ENCODE measurements at regions not wholly inside any gene's neighbourhood (a gene's known extent, or its start where the extent isn't known, plus 50 kb on each side); places are given as distances from the start of the nearest gene placed in this dataset.

DNA sequence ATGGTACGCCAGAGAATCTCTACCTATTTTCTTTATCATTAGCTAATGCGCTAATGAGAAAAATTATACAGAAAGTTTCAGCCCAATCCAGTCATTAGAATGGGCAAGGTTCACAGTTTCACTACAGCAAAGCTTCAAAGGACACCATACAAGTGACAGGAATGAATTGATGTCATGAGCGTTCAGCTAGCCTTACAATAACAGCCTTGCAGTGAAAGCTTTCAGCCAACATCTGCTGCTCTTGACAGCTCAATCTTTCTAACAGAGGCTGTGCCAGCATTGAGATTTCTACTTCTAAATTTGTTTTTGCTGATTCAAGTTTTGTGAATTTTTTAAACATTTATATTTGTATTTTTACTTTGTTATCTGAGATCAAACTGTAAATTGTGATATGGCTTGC is 302.4 kb upstream of the FAM174A start:
- H3K4ac ChIP-seq (ENCODE audit: low read depth, low read length) = no peak overlapping the region
- H3K18ac ChIP-seq (ENCODE audit: low read length) = no peak overlapping the region
- H4K91ac ChIP-seq (ENCODE audit: low read depth, low read length) = no peak overlapping the region
- no peaks in the 10 kb centered on the region for H3K79me2 ChIP-seq (ENCODE audit: control insufficient read depth, insufficient read depth, low read length, poor library complexity)
- no peak overlapping the region for H3K27ac ChIP-seq (ENCODE audit: low read depth, low read length)
- H3K4me2 ChIP-seq (ENCODE audit: low read length) = no peak overlapping the region
- no peak overlapping the region for H3K23ac ChIP-seq (ENCODE audit: low read length)
- WGBS (ENCODE audit: extremely low coverage, insufficient coverage, insufficient read length) = no CpG with 5 or more reads among the region's 3 CpGs
- no peaks in the 10 kb centered on the region for H3K79me1 ChIP-seq (ENCODE audit: low read length)
- no peaks in the 10 kb centered on the region for H3K27me3 ChIP-seq (ENCODE audit: insufficient read depth, low read length)
- H3K9me3 ChIP-seq (ENCODE audit: insufficient read depth, low read depth, low read length) = peaks cover under 1% of the 10 kb centered on the region
- no peaks in the 10 kb centered on the region for H3K4me1 ChIP-seq (ENCODE audit: control insufficient read depth in 1 of 2, insufficient read depth in 2 of 2, low read length in 2 of 2)
- no peak overlapping the region for H2AK5ac ChIP-seq (ENCODE audit: low read length)
- H2AFZ ChIP-seq (ENCODE audit: insufficient read depth, low read length, poor library complexity) = no peak overlapping the region
- H2BK5ac ChIP-seq (ENCODE audit: low read depth, low read length, poor library complexity) = no peak overlapping the region
- no peak overlapping the region for H3K9ac ChIP-seq (ENCODE audit: low read length)
- H3K14ac ChIP-seq (ENCODE audit: low read length) = no peak overlapping the region
- no peak overlapping the region for H3K4me3 ChIP-seq (ENCODE audit: low read depth, low read length)
- no peak overlapping the region for H2BK12ac ChIP-seq (ENCODE audit: low read length)
- H3K36me3 ChIP-seq (ENCODE audit: control insufficient read depth in 1 of 2, insufficient read depth in 2 of 2, low read length in 2 of 2) = no peaks in the 10 kb centered on the region
- DNase-seq = no peak
- H4K12ac ChIP-seq (ENCODE audit: low read depth, low read length) = no peak overlapping the region
- no peak overlapping the region for H2BK120ac ChIP-seq (ENCODE audit: insufficient read depth, low read length, poor library complexity)
- H4K8ac ChIP-seq (ENCODE audit: low read depth, low read length) = no peak overlapping the region

DNA sequence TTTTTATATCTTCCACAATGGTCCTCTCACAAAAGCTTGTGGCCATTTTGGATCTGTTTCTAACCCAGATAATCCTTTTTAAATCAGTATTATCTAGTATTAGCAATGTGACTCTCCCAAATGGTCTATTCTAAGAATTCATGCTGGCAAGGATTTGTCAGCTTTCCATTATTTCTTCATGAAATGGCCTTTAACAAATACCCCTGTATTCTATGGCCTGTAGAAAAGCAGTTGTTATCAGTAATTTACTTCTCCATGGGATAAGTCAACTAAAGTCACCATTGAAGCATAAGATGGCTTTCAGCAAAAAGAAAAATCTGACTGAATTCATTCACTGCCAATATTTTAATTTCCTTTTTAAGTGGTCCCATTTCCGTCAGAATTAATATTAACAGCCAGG is 346.4 kb upstream of the FAM174A start:
- H3K14ac ChIP-seq (ENCODE audit: low read length) = no peak overlapping the region
- no peak overlapping the region for H2BK12ac ChIP-seq (ENCODE audit: low read length)
- no peaks in the 10 kb centered on the region for H3K79me2 ChIP-seq (ENCODE audit: control insufficient read depth, insufficient read depth, low read length, poor library complexity)
- H2AFZ ChIP-seq (ENCODE audit: insufficient read depth, low read length, poor library complexity) = no peak overlapping the region
- no peak for DNase-seq
- H3K27me3 ChIP-seq (ENCODE audit: insufficient read depth, low read length) = no peaks in the 10 kb centered on the region
- no peak overlapping the region for H4K12ac ChIP-seq (ENCODE audit: low read depth, low read length)
- no peak overlapping the region for H3K27ac ChIP-seq (ENCODE audit: low read depth, low read length)
- no peak overlapping the region for H3K18ac ChIP-seq (ENCODE audit: low read length)
- WGBS (ENCODE audit: extremely low coverage, insufficient coverage, insufficient read length) = no CpG with 5 or more reads among the region's 1 CpG
- no peak overlapping the region for H3K4me2 ChIP-seq (ENCODE audit: low read length)
- H3K4ac ChIP-seq (ENCODE audit: low read depth, low read length) = no peak overlapping the region
- H3K36me3 ChIP-seq (ENCODE audit: control insufficient read depth in 1 of 2, insufficient read depth in 2 of 2, low read length in 2 of 2) = no peaks in the 10 kb centered on the region
- H3K79me1 ChIP-seq (ENCODE audit: low read length) = no peaks in the 10 kb centered on the region
- H3K9me3 ChIP-seq (ENCODE audit: insufficient read depth, low read depth, low read length) = no peaks in the 10 kb centered on the region
- H2BK5ac ChIP-seq (ENCODE audit: low read depth, low read length, poor library complexity) = no peak overlapping the region
- no peaks in the 10 kb centered on the region for H3K4me1 ChIP-seq (ENCODE audit: control insufficient read depth in 1 of 2, insufficient read depth in 2 of 2, low read length in 2 of 2)
- H3K9ac ChIP-seq (ENCODE audit: low read length) = no peak overlapping the region
- no peak overlapping the region for H4K8ac ChIP-seq (ENCODE audit: low read depth, low read length)
- no peak overlapping the region for H2BK120ac ChIP-seq (ENCODE audit: insufficient read depth, low read length, poor library complexity)
- no peak overlapping the region for H2AK5ac ChIP-seq (ENCODE audit: low read length)
- no peak overlapping the region for H3K23ac ChIP-seq (ENCODE audit: low read length)
- no peak overlapping the region for H3K4me3 ChIP-seq (ENCODE audit: low read depth, low read length)
- H4K91ac ChIP-seq (ENCODE audit: low read depth, low read length) = no peak overlapping the region

DNA sequence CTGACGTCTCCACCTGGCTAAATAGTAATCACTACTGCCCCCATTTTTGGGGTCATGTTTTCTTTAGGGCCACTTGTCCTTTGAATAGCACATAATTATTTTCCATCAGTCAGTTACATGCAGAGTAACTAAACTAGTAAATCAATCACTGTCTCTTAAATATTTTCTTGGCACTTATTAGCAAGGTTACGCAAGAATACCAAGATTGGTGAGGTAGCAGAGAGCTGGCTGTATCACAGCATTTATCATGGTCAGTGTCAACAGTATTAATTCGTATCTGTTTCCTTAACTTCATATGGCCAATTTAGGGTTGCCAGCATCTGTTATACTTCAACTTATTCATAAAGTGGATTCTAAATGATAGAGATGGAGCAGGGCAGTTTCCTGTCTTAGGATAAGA is 346.8 kb upstream of the FAM174A start:
- H3K79me2 ChIP-seq (ENCODE audit: control insufficient read depth, insufficient read depth, low read length, poor library complexity) = no peaks in the 10 kb centered on the region
- H3K27ac ChIP-seq (ENCODE audit: low read depth, low read length) = no peak overlapping the region
- H3K14ac ChIP-seq (ENCODE audit: low read length) = no peak overlapping the region
- H3K4me3 ChIP-seq (ENCODE audit: low read depth, low read length) = no peak overlapping the region
- no peak overlapping the region for H3K9ac ChIP-seq (ENCODE audit: low read length)
- no peak overlapping the region for H2AFZ ChIP-seq (ENCODE audit: insufficient read depth, low read length, poor library complexity)
- H3K4ac ChIP-seq (ENCODE audit: low read depth, low read length) = no peak overlapping the region
- H3K27me3 ChIP-seq (ENCODE audit: insufficient read depth, low read length) = no peaks in the 10 kb centered on the region
- H4K12ac ChIP-seq (ENCODE audit: low read depth, low read length) = no peak overlapping the region
- no peaks in the 10 kb centered on the region for H3K36me3 ChIP-seq (ENCODE audit: control insufficient read depth in 1 of 2, insufficient read depth in 2 of 2, low read length in 2 of 2)
- H3K79me1 ChIP-seq (ENCODE audit: low read length) = no peaks in the 10 kb centered on the region
- H3K4me2 ChIP-seq (ENCODE audit: low read length) = no peak overlapping the region
- H4K91ac ChIP-seq (ENCODE audit: low read depth, low read length) = no peak overlapping the region
- H2BK12ac ChIP-seq (ENCODE audit: low read length) = no peak overlapping the region
- no peaks in the 10 kb centered on the region for H3K4me1 ChIP-seq (ENCODE audit: control insufficient read depth in 1 of 2, insufficient read depth in 2 of 2, low read length in 2 of 2)
- H2BK120ac ChIP-seq (ENCODE audit: insufficient read depth, low read length, poor library complexity) = no peak overlapping the region
- no peak overlapping the region for H4K8ac ChIP-seq (ENCODE audit: low read depth, low read length)
- H2AK5ac ChIP-seq (ENCODE audit: low read length) = no peak overlapping the region
- no peak overlapping the region for H3K18ac ChIP-seq (ENCODE audit: low read length)
- no CpG with 5 or more reads among the region's 3 CpGs for WGBS (ENCODE audit: extremely low coverage, insufficient coverage, insufficient read length)
- H3K23ac ChIP-seq (ENCODE audit: low read length) = no peak overlapping the region
- no peak for DNase-seq
- H3K9me3 ChIP-seq (ENCODE audit: insufficient read depth, low read depth, low read length) = no peaks in the 10 kb centered on the region
- H2BK5ac ChIP-seq (ENCODE audit: low read depth, low read length, poor library complexity) = no peak overlapping the region

DNA sequence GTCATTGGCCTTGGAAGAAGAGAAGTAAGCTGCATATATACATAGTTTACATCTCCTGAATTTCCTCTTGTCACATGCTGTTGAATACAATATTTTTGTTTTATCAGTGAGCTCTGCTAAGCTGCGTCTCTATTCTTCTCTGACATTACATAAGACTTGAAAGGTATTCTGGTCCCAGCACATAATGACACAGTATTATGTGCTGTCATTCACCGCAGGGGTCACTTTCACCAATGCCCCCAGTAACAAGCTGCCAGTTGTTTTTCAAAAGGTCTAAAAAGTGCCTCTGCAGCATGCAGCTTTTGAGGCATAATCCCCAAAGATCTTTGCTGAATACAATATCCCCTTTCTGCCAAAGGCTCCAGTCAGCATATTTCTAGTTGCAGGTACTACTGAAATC is 349.0 kb upstream of the FAM174A start:
- no peaks in the 10 kb centered on the region for H3K79me2 ChIP-seq (ENCODE audit: control insufficient read depth, insufficient read depth, low read length, poor library complexity)
- H3K18ac ChIP-seq (ENCODE audit: low read length) = no peak overlapping the region
- H4K8ac ChIP-seq (ENCODE audit: low read depth, low read length) = no peak overlapping the region
- H4K91ac ChIP-seq (ENCODE audit: low read depth, low read length) = no peak overlapping the region
- no peaks in the 10 kb centered on the region for H3K27me3 ChIP-seq (ENCODE audit: insufficient read depth, low read length)
- no peaks in the 10 kb centered on the region for H3K9me3 ChIP-seq (ENCODE audit: insufficient read depth, low read depth, low read length)
- H2BK12ac ChIP-seq (ENCODE audit: low read length) = no peak overlapping the region
- DNase-seq = no peak
- no peaks in the 10 kb centered on the region for H3K79me1 ChIP-seq (ENCODE audit: low read length)
- no peak overlapping the region for H2BK5ac ChIP-seq (ENCODE audit: low read depth, low read length, poor library complexity)
- H3K27ac ChIP-seq (ENCODE audit: low read depth, low read length) = no peak overlapping the region
- H3K4me3 ChIP-seq (ENCODE audit: low read depth, low read length) = no peak overlapping the region
- H3K9ac ChIP-seq (ENCODE audit: low read length) = no peak overlapping the region
- WGBS (ENCODE audit: extremely low coverage, insufficient coverage, insufficient read length) = no CpG with 5 or more reads among the region's 2 CpGs
- H4K12ac ChIP-seq (ENCODE audit: low read depth, low read length) = no peak overlapping the region
- H3K14ac ChIP-seq (ENCODE audit: low read length) = no peak overlapping the region
- H3K4me2 ChIP-seq (ENCODE audit: low read length) = no peak overlapping the region
- no peak overlapping the region for H2BK120ac ChIP-seq (ENCODE audit: insufficient read depth, low read length, poor library complexity)
- no peaks in the 10 kb centered on the region for H3K36me3 ChIP-seq (ENCODE audit: control insufficient read depth in 1 of 2, insufficient read depth in 2 of 2, low read length in 2 of 2)
- no peak overlapping the region for H3K23ac ChIP-seq (ENCODE audit: low read length)
- no peak overlapping the region for H2AK5ac ChIP-seq (ENCODE audit: low read length)
- H2AFZ ChIP-seq (ENCODE audit: insufficient read depth, low read length, poor library complexity) = no peak overlapping the region
- no peak overlapping the region for H3K4ac ChIP-seq (ENCODE audit: low read depth, low read length)
- H3K4me1 ChIP-seq (ENCODE audit: control insufficient read depth in 1 of 2, insufficient read depth in 2 of 2, low read length in 2 of 2) = no peaks in the 10 kb centered on the region
